HEK293T (cell line): ENCODE measurements at regions not wholly inside any gene's neighbourhood (a gene's known extent, or its start where the extent isn't known, plus 50 kb on each side); places are given as distances from the start of the nearest gene placed in this dataset.

Experiments
- BHLHE40 ChIP-seq: fragments of 450-650 bp; IDR thresholded peaks from 2 replicates; pipeline ENCODE4 v1.6.1; 2016; ENCODE audit warnings: mild to moderate bottlenecking, moderate library complexity, borderline replicate concordance
- FOXK2 ChIP-seq: fragments of 450-650 bp; IDR thresholded peaks from 2 replicates; pipeline ENCODE4 v1.6.1; 2016; ENCODE audit warnings: mild to moderate bottlenecking
- TARDBP ChIP-seq: fragments of 450-650 bp; IDR thresholded peaks from 2 replicates; pipeline ENCODE4 v1.6.1; 2016

- TF ChIP-seq BHLHE40 (no peak), TARDBP (no peak), FOXK2 (no peak)
Measured at GRCh38 chr18:67980241-67980640, 463.7 kb upstream of the DSEL start.
